K562 (cell line): ENCODE measurements at regions not wholly inside any gene's neighbourhood (a gene's known extent, or its start where the extent isn't known, plus 50 kb on each side); places are given as distances from the start of the nearest gene placed in this dataset.

Source experiments
- ATAC-seq: fragments of 200-7000 bp; cut with Tn5 transposase; 3 replicates; pipeline ENCODE4 v1.9.1; 2020; ENCODE audit warnings: moderate library complexity
- BruUV-seq: library from RNA; stranded (reverse); fragments of 400-500 nt; replicated peaks from 2 replicates; lab custom pipeline; 2021; lab: Mats Ljungman, UMichigan
- CTCF ChIA-PET: fragments of 300-600 bp; formaldehyde crosslinking; extraction: SDS; loops from one replicate; lab custom pipeline; 2021; ENCODE audit warnings: low intra/inter-chr PET ratio; lab: Yijun Ruan, JAX
- POLR2A ChIA-PET: fragments of 300-600, 350-650 bp; sonication (Branson Sonifier 250); formaldehyde crosslinking; extraction: SDS; loops from one replicate; lab custom pipeline; 2021; ENCODE audit warnings: antibody characterized with exemption, inconsistent platforms; lab: Yijun Ruan, JAX
- DNase-seq, 4 experiments: peaks; one replicate each; pipeline versions ENCODE4 v3.0.0 to v3.0.0-alpha.2; 2011 to 2018; ENCODE audit warnings: low spot score in 3 of 4, mixed read lengths in 3 of 4; ENCODE audit errors: extremely low read depth in 1 of 4
- FAIRE-seq: peaks from 2 replicates; lab custom pipeline; 2011; peaks lifted over from hg19 to GRCh38; lab: Jason Lieb, UNC
- H2AFZ ChIP-seq: 2 replicates; pipeline ENCODE4 v1.6.0; 2011; ENCODE audit warnings: low read depth, low read length, control low read depth, inconsistent platforms
- H3K27ac ChIP-seq: fragments of 200-600 bp; 3 replicates; pipeline ENCODE4 v1.8.0; 2011; ENCODE audit warnings: low read depth, mild to moderate bottlenecking, control low read depth, inconsistent platforms, low read length, moderate library complexity, mixed read lengths; ENCODE audit errors: extremely low read depth
- H3K27me3 ChIP-seq, 2 experiments: fragments of 300-600 bp in 1 of 2; 2 replicates in 1 of 2; 3 replicates in 1 of 2; pipeline versions ENCODE4 v1.6.0 to v1.8.0; 2011; ENCODE audit warnings: inconsistent platforms in 2 of 2, low read length in 2 of 2, mild to moderate bottlenecking in 1 of 2, mixed read lengths in 1 of 2, moderate library complexity in 1 of 2; ENCODE audit not compliant: control insufficient read depth in 2 of 2, insufficient read depth in 2 of 2
- H3K36me3 ChIP-seq: fragments of 300-600 bp; 3 replicates; pipeline ENCODE4 v1.8.0; 2011; ENCODE audit warnings: mild to moderate bottlenecking, low read length, inconsistent platforms; ENCODE audit not compliant: control insufficient read depth, insufficient read depth
- H3K4me1 ChIP-seq, 2 experiments: fragments of 200-600 bp in 1 of 2; replicated peaks in 1 of 2; 2 replicates in 1 of 2; 3 replicates in 1 of 2; pipeline versions ENCODE4 v1.5.1 to v1.8.0; 2011; ENCODE audit warnings: inconsistent platforms in 2 of 2, low read length in 2 of 2, mild to moderate bottlenecking in 1 of 2, mixed read lengths in 1 of 2, moderate library complexity in 1 of 2; ENCODE audit not compliant: control insufficient read depth in 2 of 2, insufficient read depth in 2 of 2
- H3K4me2 ChIP-seq: 2 replicates; pipeline ENCODE4 v1.6.1; 2011; ENCODE audit warnings: low read length, control low read depth, inconsistent platforms, mixed read lengths; ENCODE audit not compliant: insufficient read depth
- H3K4me3 ChIP-seq: fragments of 200-600 bp; sonication (generic), shearing (Covaris generic); 2 replicates; pipeline ENCODE4 v1.5.1; 2016; ENCODE audit warnings: control low read depth, inconsistent platforms
- H3K79me2 ChIP-seq: fragments of 200-600 bp; 3 replicates; pipeline ENCODE4 v1.8.0; 2011; ENCODE audit warnings: low read length, inconsistent platforms; ENCODE audit not compliant: control insufficient read depth, insufficient read depth
- H3K9ac ChIP-seq, 2 experiments: 2 replicates each; pipeline versions ENCODE4 v1.6.0 to v1.6.1; 2011; ENCODE audit warnings: low read depth in 2 of 2, low read length in 2 of 2, control low read depth in 1 of 2, inconsistent platforms in 1 of 2, mild to moderate bottlenecking in 1 of 2, mixed read lengths in 1 of 2; ENCODE audit not compliant: insufficient read depth in 1 of 2
- H3K9me1 ChIP-seq: one replicate; pipeline ENCODE4 v1.6.0; 2011; ENCODE audit warnings: inconsistent platforms, mild to moderate bottlenecking, low read length, moderate library complexity; ENCODE audit not compliant: control insufficient read depth, insufficient read depth
- H3K9me3 ChIP-seq: replicated peaks from 2 replicates; pipeline ENCODE4 v1.5.1; 2011; ENCODE audit warnings: low read depth, low read length, inconsistent platforms; ENCODE audit not compliant: control insufficient read depth, insufficient read depth
- H4K20me1 ChIP-seq: replicated peaks from 2 replicates; pipeline ENCODE4 v1.6.1; 2011; ENCODE audit warnings: low read length, inconsistent platforms, mixed read lengths; ENCODE audit not compliant: control insufficient read depth, insufficient read depth
- CTCF ChIP-seq, 3 experiments: IDR thresholded peaks in 2 of 3; conservative IDR thresholded peaks in 1 of 3; 2 replicates each; pipeline ENCODE4 v1.5.1; 2011 to 2012; ENCODE audit warnings: low read length in 3 of 3, mild to moderate bottlenecking in 3 of 3, control low read depth in 2 of 3, improper control_type of control experiment in 1 of 3, inconsistent platforms in 1 of 3, low read depth in 1 of 3, mixed read lengths in 1 of 3, moderate library complexity in 1 of 3; ENCODE audit not compliant: insufficient read depth in 2 of 3
- DEAF1 ChIP-seq: fragments of 450-650 bp; formaldehyde crosslinking; IDR thresholded peaks from 2 replicates; pipeline ENCODE4 v1.4.0; 2020; ENCODE audit warnings: mild to moderate bottlenecking, moderate library complexity
- NCOA1 ChIP-seq: fragments of 450-650 bp; IDR thresholded peaks from 2 replicates; pipeline ENCODE4 v1.6.1; 2016; ENCODE audit warnings: low read depth
- RAD21 ChIP-seq, 2 experiments: fragments of 250-450 bp in 1 of 2; fragments of 450-650 bp in 1 of 2; sonication (Bioruptor Pico) in 1 of 2; formaldehyde crosslinking in 1 of 2; IDR thresholded peaks in 1 of 2; conservative IDR thresholded peaks in 1 of 2; 2 replicates each; pipeline versions ENCODE4 v1.4.0 to v1.8.0; 2020 to 2022; ENCODE audit warnings: mild to moderate bottlenecking in 2 of 2, moderate library complexity in 1 of 2
- U2AF1 ChIP-seq: fragments of 200-400 bp; formaldehyde crosslinking; optimal IDR thresholded peaks from 2 replicates; pipeline ENCODE3; 2017; ENCODE audit warnings: mild to moderate bottlenecking, low read depth, low read length, moderate library complexity
- WGBS: fragments of 100-300 bp; shearing (Covaris generic); methylation state at CpG from one replicate; pipeline ENCODE4 v1.1.6; 2016; ENCODE audit warnings: low coverage, mixed read lengths; ENCODE audit not compliant: insufficient coverage; ENCODE audit errors: missing lambda C conversion rate; 5-methylcytosine and 5-hydroxymethylcytosine counted together
- in situ Hi-C: fragments of 300-500 bp; cut with MboI; formaldehyde crosslinking; loops from 4 replicates; pipeline ENCODE4 v1.15.0; 2018; ENCODE audit warnings: inconsistent platforms, mixed read lengths
- intact Hi-C: fragments of 100-400 bp; cut with micrococcal nuclease; formaldehyde crosslinking; loops from 2 replicates; pipeline ENCODE4 v1.14.2; 2022
- TF ChIP-seq, protein P1 (sequence below): sonication (generic); formaldehyde crosslinking; IDR thresholded peaks from 2 replicates; pipeline ENCODE4 v1.8.0; 2022; ENCODE audit warnings: missing genetic modification reagents, mild to moderate bottlenecking, borderline replicate concordance

GRCh38 chr1:187928288-187928687 is 1099.5 kb downstream of the PLA2G4A start:
- TF ChIP-seq CTCF (IDR thresholded peaks at IDR 0.05 in 2 of 3, conservative IDR thresholded peaks at IDR 0.05 in 1 of 3; ENCODE audit: insufficient read depth in 2 of 3, low read depth in 1 of 3, low read length in 3 of 3): 0 out of 6 replicates have a peak, but pooled peaks of 1 of the 3 experiments have one; percentile 12
- TF ChIP-seq RAD21 (CRISPR knock-in tag; conservative IDR thresholded peaks at IDR 0.05 in 1 of 2, IDR thresholded peaks at IDR 0.05 in 1 of 2): peak; percentile 13 to 43; a peak in 2 of 4 replicates
- TF ChIP-seq U2AF1: no peak
- Histone ChIP-seq H3K79me2 (no peaks in the 10 kb centered on the region), H3K9me3 (no peaks in the 10 kb centered on the region), H3K9me1 (no peaks in the 10 kb centered on the region), H3K4me2 (no peak overlapping the region), H3K27me3 (no peaks in the 10 kb centered on the region), H3K36me3 (no peaks in the 10 kb centered on the region), H3K27ac (no peak overlapping the region), H4K20me1 (no peaks in the 10 kb centered on the region), H3K9ac (no peak overlapping the region), H3K4me3 (no peak overlapping the region), H3K4me1 (no peaks in the 10 kb centered on the region), H2AFZ (no peak overlapping the region)
- WGBS: 0% methylated on average over 4 of the region's 4 CpGs
- intact Hi-C loops (no loop called here), in situ Hi-C loops (no loop called here)
- ATAC-seq: no peak
- DNase-seq: peak in 1 of 4 experiments; percentile 1
- ChIA-PET POLR2A (no interaction called here), CTCF (no interaction called here)
- no TSS peak for BruUV-seq
- no peak for FAIRE-seq

DNA sequence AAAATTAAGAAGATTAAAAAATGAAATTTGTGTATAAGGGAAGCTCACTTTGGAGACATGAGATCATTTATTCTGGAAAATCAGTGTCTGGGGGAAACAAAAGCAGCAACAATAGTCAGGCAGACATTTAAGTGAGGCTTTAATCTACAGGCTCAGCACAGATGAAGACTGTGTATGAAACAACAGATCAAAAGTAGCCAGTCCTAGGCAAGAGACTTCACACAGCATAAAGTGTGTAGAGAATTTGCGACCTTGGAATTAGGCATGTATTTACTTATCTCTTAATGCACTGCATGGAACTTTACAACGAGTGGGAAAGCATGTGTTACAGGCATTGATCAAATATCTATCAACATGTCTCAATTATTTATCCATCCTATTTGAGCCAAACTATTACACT is 1099.9 kb downstream of the PLA2G4A start:
- Histone ChIP-seq H3K4me2 (no peak overlapping the region), H3K27me3 (no peaks in the 10 kb centered on the region), H3K79me2 (no peaks in the 10 kb centered on the region), H3K27ac (no peak overlapping the region), H2AFZ (no peak overlapping the region), H4K20me1 (no peaks in the 10 kb centered on the region), H3K4me3 (no peak overlapping the region), H3K36me3 (no peaks in the 10 kb centered on the region), H3K9me1 (no peaks in the 10 kb centered on the region), H3K9me3 (no peaks in the 10 kb centered on the region), H3K4me1 (no peaks in the 10 kb centered on the region), H3K9ac (no peak overlapping the region)
- ATAC-seq (no peak), DNase-seq (no peak), FAIRE-seq (no peak)
- in situ Hi-C loops (no loop called here), intact Hi-C loops (no loop called here)
- ChIA-PET POLR2A (no interaction called here), CTCF (no interaction called here)
- WGBS: 0% methylated on average over 2 of the region's 2 CpGs
- TF ChIP-seq, protein P1, sequence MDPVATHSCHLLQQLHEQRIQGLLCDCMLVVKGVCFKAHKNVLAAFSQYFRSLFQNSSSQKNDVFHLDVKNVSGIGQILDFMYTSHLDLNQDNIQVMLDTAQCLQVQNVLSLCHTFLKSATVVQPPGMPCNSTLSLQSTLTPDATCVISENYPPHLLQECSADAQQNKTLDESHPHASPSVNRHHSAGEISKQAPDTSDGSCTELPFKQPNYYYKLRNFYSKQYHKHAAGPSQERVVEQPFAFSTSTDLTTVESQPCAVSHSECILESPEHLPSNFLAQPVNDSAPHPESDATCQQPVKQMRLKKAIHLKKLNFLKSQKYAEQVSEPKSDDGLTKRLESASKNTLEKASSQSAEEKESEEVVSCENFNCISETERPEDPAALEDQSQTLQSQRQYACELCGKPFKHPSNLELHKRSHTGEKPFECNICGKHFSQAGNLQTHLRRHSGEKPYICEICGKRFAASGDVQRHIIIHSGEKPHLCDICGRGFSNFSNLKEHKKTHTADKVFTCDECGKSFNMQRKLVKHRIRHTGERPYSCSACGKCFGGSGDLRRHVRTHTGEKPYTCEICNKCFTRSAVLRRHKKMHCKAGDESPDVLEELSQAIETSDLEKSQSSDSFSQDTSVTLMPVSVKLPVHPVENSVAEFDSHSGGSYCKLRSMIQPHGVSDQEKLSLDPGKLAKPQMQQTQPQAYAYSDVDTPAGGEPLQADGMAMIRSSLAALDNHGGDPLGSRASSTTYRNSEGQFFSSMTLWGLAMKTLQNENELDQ (CRISPR knock-in tag): no peak
- no peak for TF ChIP-seq DEAF1 (CRISPR knock-in tag)
- TF ChIP-seq NCOA1: no peak
- no TSS peak for BruUV-seq
